SK-N-SH (cell line): ENCODE measurements at regions not wholly inside any gene's neighbourhood (a gene's known extent, or its start where the extent isn't known, plus 50 kb on each side); places are given as distances from the start of the nearest gene placed in this dataset.

Source experiments
- CTCF ChIA-PET: fragments of 300-600, 350-600 bp; formaldehyde crosslinking; extraction: SDS; loops from one replicate; lab custom pipeline; 2021; lab: Yijun Ruan, JAX
- POLR2A ChIA-PET: fragments of 350-600 bp; sonication (Branson Sonifier 250); formaldehyde crosslinking; extraction: SDS; loops from one replicate; lab custom pipeline; 2020; ENCODE audit warnings: antibody characterized with exemption, inconsistent platforms; lab: Yijun Ruan, JAX
- DNase-seq: peaks from one replicate; pipeline ENCODE4 v3.0.0; 2012
- H2AFZ ChIP-seq: fragments of 200-600 bp; sonication (generic); 2 replicates; pipeline ENCODE4 v1.8.1; 2016; ENCODE audit warnings: antibody characterized with exemption, mild to moderate bottlenecking, low read depth
- H3F3A ChIP-seq: fragments of 200-600 bp; sonication (generic); replicated peaks from 2 replicates; pipeline ENCODE3; 2016; ENCODE audit warnings: antibody characterized with exemption, mild to moderate bottlenecking; ENCODE audit not compliant: insufficient read depth
- H3K27ac ChIP-seq, 2 experiments: fragments of 200-500 bp in 1 of 2; fragments of 200-600 bp in 1 of 2; sonication (Bioruptor generic) in 1 of 2; sonication (generic), shearing (Covaris generic) in 1 of 2; 2 replicates each; pipeline versions ENCODE4 v1.5.1 to v1.6.1; 2014 to 2016; ENCODE audit warnings: low read depth in 2 of 2, inconsistent platforms in 1 of 2, low read length in 1 of 2, mild to moderate bottlenecking in 1 of 2, mixed read lengths in 1 of 2
- H3K27me3 ChIP-seq: fragments of 200-600 bp; sonication (generic), shearing (Covaris generic); 2 replicates; pipeline ENCODE4 v1.6.1; 2016; ENCODE audit warnings: mixed run types; ENCODE audit not compliant: insufficient read depth
- H3K36me3 ChIP-seq, 2 experiments: fragments of 200-500 bp in 1 of 2; fragments of 200-600 bp in 1 of 2; sonication (Bioruptor generic) in 1 of 2; sonication (generic) in 1 of 2; replicated peaks in 1 of 2; 2 replicates each; pipeline versions ENCODE3 to v1.5.1; 2014 to 2016; ENCODE audit warnings: low read length in 1 of 2, mild to moderate bottlenecking in 1 of 2; ENCODE audit not compliant: insufficient read depth in 2 of 2, control insufficient read depth in 1 of 2
- H3K4me1 ChIP-seq, 2 experiments: fragments of 200-500 bp in 1 of 2; fragments of 200-600 bp in 1 of 2; sonication (Bioruptor generic) in 1 of 2; sonication (generic), shearing (Covaris generic) in 1 of 2; 2 replicates each; pipeline versions ENCODE4 v1.5.1 to v1.6.1; 2014 to 2016; ENCODE audit warnings: low read depth in 1 of 2, low read length in 1 of 2, mixed run types in 1 of 2; ENCODE audit not compliant: insufficient read depth in 2 of 2, control insufficient read depth in 1 of 2
- H3K4me2 ChIP-seq: fragments of 200-600 bp; sonication (generic), shearing (Covaris generic); 2 replicates; pipeline ENCODE4 v1.6.1; 2017; ENCODE audit warnings: mixed run types
- H3K4me3 ChIP-seq, 2 experiments: fragments of 200-500 bp in 1 of 2; fragments of 200-600 bp in 1 of 2; sonication (Bioruptor generic) in 1 of 2; sonication (generic), shearing (Covaris generic) in 1 of 2; 2 replicates each; pipeline versions ENCODE4 v1.5.1 to v1.8.1; 2014 to 2016; ENCODE audit warnings: low read depth in 2 of 2, inconsistent platforms in 1 of 2, low read length in 1 of 2, mild to moderate bottlenecking in 1 of 2, mixed read lengths in 1 of 2, moderate library complexity in 1 of 2
- H3K79me2 ChIP-seq: fragments of 200-600 bp; sonication (generic); 2 replicates; pipeline ENCODE4 v1.8.1; 2017; ENCODE audit warnings: mild to moderate bottlenecking; ENCODE audit not compliant: insufficient read depth
- H3K9ac ChIP-seq: fragments of 200-600 bp; sonication (generic); 2 replicates; pipeline ENCODE4 v1.6.1; 2017; ENCODE audit warnings: mixed run types
- H3K9me2 ChIP-seq: fragments of 200-600 bp; sonication (generic); 2 replicates; pipeline ENCODE4 v1.6.1; 2017; ENCODE audit warnings: mixed run types
- H3K9me3 ChIP-seq: fragments of 200-600 bp; sonication (generic); 2 replicates; pipeline ENCODE4 v1.6.1; 2017; ENCODE audit warnings: mixed run types, mild to moderate bottlenecking, moderate library complexity
- H4K20me1 ChIP-seq: fragments of 200-600 bp; sonication (generic); 2 replicates; pipeline ENCODE4 v1.6.1; 2017; ENCODE audit warnings: mild to moderate bottlenecking, mixed run types; ENCODE audit not compliant: insufficient read depth
- CHD2 ChIP-seq: fragments of 150-350 bp; IDR thresholded peaks from 2 replicates; pipeline ENCODE4 v1.6.1; 2018; ENCODE audit warnings: low read length; ENCODE audit not compliant: partially characterized antibody
- CTCF ChIP-seq: fragments of 200-600 bp; sonication (generic); IDR thresholded peaks from 2 replicates; pipeline ENCODE4 v1.6.1; 2017; ENCODE audit warnings: antibody characterized with exemption, mild to moderate bottlenecking, moderate library complexity
- ELF1 ChIP-seq: IDR thresholded peaks from 2 replicates; pipeline ENCODE4 v1.4.0; 2012
- EP300 ChIP-seq, 2 experiments: IDR thresholded peaks; 2 replicates each; pipeline versions ENCODE4 v1.4.0 to v1.6.1; 2012; ENCODE audit warnings: borderline replicate concordance in 1 of 2, low read depth in 1 of 2, low read length in 1 of 2
- FOSL2 ChIP-seq: IDR thresholded peaks from 2 replicates; pipeline ENCODE4 v1.4.0; 2012; ENCODE audit warnings: low read depth, mild to moderate bottlenecking, moderate library complexity, borderline replicate concordance
- FOXM1 ChIP-seq: IDR thresholded peaks from 2 replicates; pipeline ENCODE4 v1.4.0; 2012; ENCODE audit warnings: low read depth, mild to moderate bottlenecking
- GABPA ChIP-seq: IDR thresholded peaks from 2 replicates; pipeline ENCODE4 v1.4.0; 2012; ENCODE audit warnings: low read depth, mild to moderate bottlenecking
- MXI1 ChIP-seq: IDR thresholded peaks from 2 replicates; pipeline ENCODE4 v1.6.1; 2012; ENCODE audit warnings: mild to moderate bottlenecking, low read depth, low read length, improper control_type of control experiment
- NRF1 ChIP-seq: IDR thresholded peaks from 2 replicates; pipeline ENCODE4 v1.6.1; 2012; ENCODE audit warnings: low read depth, mild to moderate bottlenecking, low read length
- POLR2AphosphoS5 ChIP-seq: IDR thresholded peaks from 2 replicates; pipeline ENCODE4 v1.6.1; 2012; ENCODE audit warnings: low read depth, low read length
- RAD21 ChIP-seq: IDR thresholded peaks from 2 replicates; pipeline ENCODE4 v1.6.1; 2012; ENCODE audit warnings: mild to moderate bottlenecking, low read length
- TAF1 ChIP-seq: IDR thresholded peaks from 2 replicates; pipeline ENCODE4 v1.6.1; 2012; ENCODE audit warnings: low read depth, mild to moderate bottlenecking, low read length, moderate library complexity, borderline replicate concordance
- TCF12 ChIP-seq: IDR thresholded peaks from 2 replicates; pipeline ENCODE4 v1.4.0; 2012
- USF1 ChIP-seq: IDR thresholded peaks from 2 replicates; pipeline ENCODE4 v1.4.0; 2012; ENCODE audit warnings: low read depth, borderline replicate concordance
- WGBS: methylation state at CpG from one replicate; pipeline ENCODE4 v1.1.6; 2017; ENCODE audit warnings: low lambda C conversion rate; 5-methylcytosine and 5-hydroxymethylcytosine counted together
- TF ChIP-seq, protein P1 (sequence below): fragments of 150-350 bp; IDR thresholded peaks from 2 replicates; pipeline ENCODE4 v1.6.1; 2016; ENCODE audit warnings: mild to moderate bottlenecking, low read depth, low read length
- TF ChIP-seq, protein P2 (sequence below): IDR thresholded peaks from 2 replicates; pipeline ENCODE4; 2012
- TF ChIP-seq, protein P3 (sequence below): fragments of 150-350 bp; IDR thresholded peaks from 2 replicates; pipeline ENCODE4 v1.6.1; 2017; ENCODE audit warnings: antibody characterized with exemption, low read length, low read depth, borderline replicate concordance

DNA sequence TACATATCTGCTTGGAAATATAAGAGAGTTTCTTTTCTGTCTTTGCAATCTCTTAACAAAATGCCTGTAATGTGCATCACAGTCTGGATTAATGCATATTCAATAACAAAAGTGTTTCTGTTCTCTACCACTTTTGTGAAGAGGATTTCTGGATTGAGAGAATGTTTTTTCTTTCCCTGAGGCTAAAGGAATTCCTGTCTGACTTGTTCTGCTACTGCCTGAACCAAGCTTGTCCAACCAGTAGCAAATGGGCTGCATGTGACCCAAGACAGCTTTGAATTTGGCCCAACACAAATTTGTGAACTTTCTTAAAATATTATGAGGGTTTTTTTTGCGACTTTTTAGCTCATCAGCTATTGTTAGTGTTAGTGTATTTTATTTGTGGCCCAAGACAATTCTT is 1133.9 kb downstream of the SH3BGRL start (continued):
- TF ChIP-seq RAD21 (no peak), TAF1 (no peak), GABPA (no peak), FOSL2 (no peak), NRF1 (no peak)
- TF ChIP-seq, protein P1, sequence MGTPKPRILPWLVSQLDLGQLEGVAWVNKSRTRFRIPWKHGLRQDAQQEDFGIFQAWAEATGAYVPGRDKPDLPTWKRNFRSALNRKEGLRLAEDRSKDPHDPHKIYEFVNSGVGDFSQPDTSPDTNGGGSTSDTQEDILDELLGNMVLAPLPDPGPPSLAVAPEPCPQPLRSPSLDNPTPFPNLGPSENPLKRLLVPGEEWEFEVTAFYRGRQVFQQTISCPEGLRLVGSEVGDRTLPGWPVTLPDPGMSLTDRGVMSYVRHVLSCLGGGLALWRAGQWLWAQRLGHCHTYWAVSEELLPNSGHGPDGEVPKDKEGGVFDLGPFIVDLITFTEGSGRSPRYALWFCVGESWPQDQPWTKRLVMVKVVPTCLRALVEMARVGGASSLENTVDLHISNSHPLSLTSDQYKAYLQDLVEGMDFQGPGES: no peak
- TF ChIP-seq, protein P2, sequence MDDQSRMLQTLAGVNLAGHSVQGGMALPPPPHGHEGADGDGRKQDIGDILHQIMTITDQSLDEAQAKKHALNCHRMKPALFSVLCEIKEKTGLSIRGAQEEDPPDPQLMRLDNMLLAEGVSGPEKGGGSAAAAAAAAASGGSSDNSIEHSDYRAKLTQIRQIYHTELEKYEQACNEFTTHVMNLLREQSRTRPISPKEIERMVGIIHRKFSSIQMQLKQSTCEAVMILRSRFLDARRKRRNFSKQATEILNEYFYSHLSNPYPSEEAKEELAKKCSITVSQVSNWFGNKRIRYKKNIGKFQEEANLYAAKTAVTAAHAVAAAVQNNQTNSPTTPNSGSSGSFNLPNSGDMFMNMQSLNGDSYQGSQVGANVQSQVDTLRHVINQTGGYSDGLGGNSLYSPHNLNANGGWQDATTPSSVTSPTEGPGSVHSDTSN: no peak
- TF ChIP-seq, protein P3, sequence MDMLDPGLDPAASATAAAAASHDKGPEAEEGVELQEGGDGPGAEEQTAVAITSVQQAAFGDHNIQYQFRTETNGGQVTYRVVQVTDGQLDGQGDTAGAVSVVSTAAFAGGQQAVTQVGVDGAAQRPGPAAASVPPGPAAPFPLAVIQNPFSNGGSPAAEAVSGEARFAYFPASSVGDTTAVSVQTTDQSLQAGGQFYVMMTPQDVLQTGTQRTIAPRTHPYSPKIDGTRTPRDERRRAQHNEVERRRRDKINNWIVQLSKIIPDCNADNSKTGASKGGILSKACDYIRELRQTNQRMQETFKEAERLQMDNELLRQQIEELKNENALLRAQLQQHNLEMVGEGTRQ: no peak

GRCh38 chrX:82342531-82342930 is 1140.6 kb downstream of the SH3BGRL start:
- Histone ChIP-seq H3K27ac (no peak overlapping the region), H3K79me2 (no peaks in the 10 kb centered on the region), H3K4me3 (no peak overlapping the region), H3K36me3 (no peaks in the 10 kb centered on the region), H3K4me1 (no peaks in the 10 kb centered on the region)
- DNase-seq: no peak
- under 1% methylated on average over 3 of the region's 3 CpGs for WGBS
- ChIA-PET CTCF (no interaction called here), POLR2A (no interaction called here)
- TF ChIP-seq MXI1 (no peak), NRF1 (no peak), GABPA (no peak), POLR2AphosphoS5 (no peak)
- TF ChIP-seq, all 33 proteins: peak for 0
- Histone ChIP-seq H3F3A (no peaks in the 10 kb centered on the region), H3K9ac (no peak overlapping the region), H4K20me1 (no peaks in the 10 kb centered on the region), H3K9me3 (no peaks in the 10 kb centered on the region), H3K27me3 (no peaks in the 10 kb centered on the region), H3K9me2 (0 out of 2 replicates have a peak, but pooled peaks cover 2% of the 10 kb centered on the region), H3K4me2 (no peak overlapping the region), H2AFZ (no peak overlapping the region)

DNA sequence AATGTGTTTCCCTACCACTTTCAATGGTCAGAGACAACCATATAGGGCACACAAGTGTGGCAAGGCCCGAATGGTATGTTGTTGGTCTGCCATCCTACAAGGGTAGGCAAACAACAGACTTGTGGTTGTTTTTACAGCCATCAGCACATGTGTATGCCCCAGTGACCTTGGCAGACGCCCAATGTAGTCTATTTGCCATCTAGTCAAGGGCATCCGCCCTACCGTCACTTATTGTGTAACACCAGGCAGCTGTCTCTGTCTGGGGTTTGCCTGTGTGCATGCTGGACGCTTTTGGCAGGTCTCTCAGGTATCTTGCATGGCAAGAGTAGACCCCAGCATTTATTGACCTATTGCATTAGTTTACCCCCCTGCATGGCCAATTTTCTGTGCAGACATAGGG is 1145.5 kb upstream of the POU3F4 start:
- no peaks in the 10 kb centered on the region for H3K27me3 ChIP-seq
- no peaks in the 10 kb centered on the region for H3K36me3 ChIP-seq
- H3K27ac ChIP-seq: no peak overlapping the region
- H2AFZ ChIP-seq: no peak overlapping the region
- no peak overlapping the region for H3K4me3 ChIP-seq
- no peak overlapping the region for H3K4me2 ChIP-seq
- no peaks in the 10 kb centered on the region for H3K9me3 ChIP-seq
- H4K20me1 ChIP-seq: no peaks in the 10 kb centered on the region
- ChIA-PET CTCF (no interaction called here), POLR2A (no interaction called here)
- WGBS: 0% methylated on average over 3 of the region's 5 CpGs
- no peaks in the 10 kb centered on the region for H3K79me2 ChIP-seq
- no peak for DNase-seq
- H3F3A ChIP-seq: no peaks in the 10 kb centered on the region
- H3K9me2 ChIP-seq: no peaks in the 10 kb centered on the region
- no peaks in the 10 kb centered on the region for H3K4me1 ChIP-seq
- H3K9ac ChIP-seq: no peak overlapping the region
- no peak for TF ChIP-seq FOXM1
- TF ChIP-seq NRF1: no peak
- TF ChIP-seq POLR2AphosphoS5: no peak
- no peak for TF ChIP-seq TCF12
- TF ChIP-seq CTCF: no peak
- TF ChIP-seq EP300 (IDR thresholded peaks at IDR 0.05; ENCODE audit: borderline replicate concordance in 1 of 2, low read depth in 1 of 2, low read length in 1 of 2): no peak
- no peak for TF ChIP-seq ELF1
- TF ChIP-seq, protein P3: no peak
- TF ChIP-seq USF1: no peak
- TF ChIP-seq CHD2: no peak
